A673 (cell line): ENCODE measurements at regions not wholly inside any gene's neighbourhood (a gene's known extent, or its start where the extent isn't known, plus 50 kb on each side); places are given as distances from the start of the nearest gene placed in this dataset.

Source experiments
- BruUV-seq: library from RNA; stranded (reverse); fragments of 400-500 nt; replicated peaks from 2 replicates; lab custom pipeline; 2021; lab: Mats Ljungman, UMichigan
- CTCF ChIA-PET: fragments of 300-600 bp; sonication (Branson Sonifier 250); formaldehyde crosslinking; loops from one replicate; lab custom pipeline; 2022; ENCODE audit warnings: antibody characterized with exemption; lab: Charles Lee
- POLR2A ChIA-PET: fragments of 300-600 bp; sonication (Branson Sonifier 250); formaldehyde crosslinking; loops from one replicate; lab custom pipeline; 2022; ENCODE audit warnings: antibody characterized with exemption; ENCODE audit not compliant: low non-redundant PET; lab: Charles Lee
- DNase-seq: peaks from one replicate; pipeline ENCODE4 v3.0.0-alpha.2; 2015; ENCODE audit warnings: low spot score
- H3K27ac ChIP-seq: fragments of 200-600 bp; sonication (generic); 2 replicates; pipeline ENCODE4 v1.5.1; 2016; ENCODE audit warnings: mixed run types, low read depth, mild to moderate bottlenecking, mixed read lengths, antibody characterized with exemption, low read length; ENCODE audit not compliant: poor library complexity, severe bottlenecking
- H3K27me3 ChIP-seq: fragments of 200-600 bp; sonication (generic); replicated peaks from 2 replicates; pipeline ENCODE4 v1.6.1; 2017; ENCODE audit warnings: mixed run types, low read depth, mild to moderate bottlenecking, mixed read lengths, antibody characterized with exemption, low read length; ENCODE audit not compliant: insufficient read depth, poor library complexity
- H3K36me3 ChIP-seq: fragments of 200-600 bp; sonication (generic); 2 replicates; pipeline ENCODE4 v1.6.1; 2016; ENCODE audit warnings: mixed run types, mild to moderate bottlenecking, mixed read lengths, antibody characterized with exemption, low read length; ENCODE audit not compliant: insufficient read depth, poor library complexity, severe bottlenecking
- H3K4me1 ChIP-seq: fragments of 200-600 bp; sonication (generic); 2 replicates; pipeline ENCODE4 v1.6.1; 2017; ENCODE audit warnings: mixed run types, mild to moderate bottlenecking, mixed read lengths, antibody characterized with exemption, low read length; ENCODE audit not compliant: insufficient read depth, poor library complexity, severe bottlenecking
- H3K4me3 ChIP-seq: fragments of 200-600 bp; sonication (generic); 2 replicates; pipeline ENCODE4 v1.5.1; 2016; ENCODE audit warnings: low read depth, mixed run types, mild to moderate bottlenecking, mixed read lengths, low read length; ENCODE audit not compliant: poor library complexity, severe bottlenecking
- H3K9me3 ChIP-seq: fragments of 200-600 bp; sonication (generic); 2 replicates; pipeline ENCODE4 v1.6.1; 2016; ENCODE audit warnings: mixed run types, low read depth, mild to moderate bottlenecking, mixed read lengths, antibody characterized with exemption, low read length; ENCODE audit not compliant: poor library complexity, severe bottlenecking
- EZH2 ChIP-seq: fragments of 200-600 bp; sonication (generic); IDR thresholded peaks from 2 replicates; pipeline ENCODE4 v1.6.1; 2017; ENCODE audit warnings: borderline replicate concordance, low read depth, mild to moderate bottlenecking, mixed read lengths, antibody characterized with exemption, low read length; ENCODE audit not compliant: poor library complexity, severe bottlenecking
- intact Hi-C: fragments of 100-400 bp; cut with micrococcal nuclease; formaldehyde crosslinking; loops from one replicate; pipeline ENCODE4 v1.10.0; 2022; ENCODE audit not compliant: unreplicated experiment
- TF ChIP-seq, protein P1 (sequence below): fragments of 300-800, 200-600 bp; sonication (generic); conservative IDR thresholded peaks from 2 replicates; pipeline ENCODE4 v1.5.1; 2017; ENCODE audit warnings: low read depth, mild to moderate bottlenecking, antibody characterized with exemption, low read length, moderate library complexity, mixed read lengths

DNA sequence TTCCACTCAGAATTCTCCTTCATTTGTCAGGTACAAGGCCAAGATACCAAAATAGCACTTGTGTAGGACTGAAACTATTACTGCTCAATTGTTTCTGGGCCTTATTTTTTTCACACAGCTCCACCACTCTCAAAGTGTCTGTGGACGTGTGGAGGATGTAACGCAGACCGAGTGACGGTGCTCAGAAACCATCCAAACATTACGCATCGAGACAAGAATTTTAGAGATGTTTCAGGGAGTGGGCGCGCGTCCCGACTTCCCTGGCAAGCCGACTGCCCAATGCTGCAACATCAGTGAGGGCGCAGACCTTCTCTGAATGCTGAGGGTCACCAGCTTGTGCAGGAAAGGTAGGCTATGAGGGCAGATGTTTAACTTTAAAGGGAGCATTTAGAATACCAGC is 108.4 kb downstream of the GATA6 start:
- no TSS peak for BruUV-seq

DNA sequence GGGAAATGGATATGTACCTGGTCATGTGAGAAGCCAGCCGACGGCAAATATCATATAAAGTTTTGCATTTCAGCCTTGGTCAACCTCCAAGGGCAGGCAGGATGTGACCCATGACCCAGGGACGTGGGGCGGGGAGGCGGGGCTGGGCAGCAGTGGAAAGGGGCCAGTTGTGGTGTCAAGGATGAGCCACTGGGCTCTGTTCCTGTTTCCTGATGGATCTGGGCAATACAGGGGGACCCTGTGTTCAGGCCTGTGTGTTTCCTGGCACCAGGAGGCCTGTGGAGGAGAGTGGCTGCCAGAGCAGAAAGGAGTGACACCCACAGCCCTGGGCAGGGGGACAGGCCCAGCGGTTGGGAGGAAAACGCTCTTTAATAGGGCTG is 106.9 kb downstream of the GATA6 start:
- no TSS peak for BruUV-seq
- Histone ChIP-seq H3K27ac (no peak overlapping the region), H3K4me1 (no peaks in the 10 kb centered on the region), H3K9me3 (no peaks in the 10 kb centered on the region), H3K27me3 (no peaks in the 10 kb centered on the region), H3K36me3 (no peaks in the 10 kb centered on the region), H3K4me3 (no peak overlapping the region)
- intact Hi-C loops: no loop called here
- TF ChIP-seq, protein P1, sequence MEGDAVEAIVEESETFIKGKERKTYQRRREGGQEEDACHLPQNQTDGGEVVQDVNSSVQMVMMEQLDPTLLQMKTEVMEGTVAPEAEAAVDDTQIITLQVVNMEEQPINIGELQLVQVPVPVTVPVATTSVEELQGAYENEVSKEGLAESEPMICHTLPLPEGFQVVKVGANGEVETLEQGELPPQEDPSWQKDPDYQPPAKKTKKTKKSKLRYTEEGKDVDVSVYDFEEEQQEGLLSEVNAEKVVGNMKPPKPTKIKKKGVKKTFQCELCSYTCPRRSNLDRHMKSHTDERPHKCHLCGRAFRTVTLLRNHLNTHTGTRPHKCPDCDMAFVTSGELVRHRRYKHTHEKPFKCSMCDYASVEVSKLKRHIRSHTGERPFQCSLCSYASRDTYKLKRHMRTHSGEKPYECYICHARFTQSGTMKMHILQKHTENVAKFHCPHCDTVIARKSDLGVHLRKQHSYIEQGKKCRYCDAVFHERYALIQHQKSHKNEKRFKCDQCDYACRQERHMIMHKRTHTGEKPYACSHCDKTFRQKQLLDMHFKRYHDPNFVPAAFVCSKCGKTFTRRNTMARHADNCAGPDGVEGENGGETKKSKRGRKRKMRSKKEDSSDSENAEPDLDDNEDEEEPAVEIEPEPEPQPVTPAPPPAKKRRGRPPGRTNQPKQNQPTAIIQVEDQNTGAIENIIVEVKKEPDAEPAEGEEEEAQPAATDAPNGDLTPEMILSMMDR: no peak
- TF ChIP-seq EZH2: no peak
- ChIA-PET POLR2A (no interaction called here), CTCF (no interaction called here)
- no peak for DNase-seq

More for the DNA sequence above, 108.4 kb downstream of the GATA6 start:
- intact Hi-C loops: no loop called here
- H3K36me3 ChIP-seq: no peaks in the 10 kb centered on the region
- TF ChIP-seq, protein P1: no peak
- TF ChIP-seq EZH2: no peak
- H3K27ac ChIP-seq: no peak overlapping the region
- H3K9me3 ChIP-seq: no peaks in the 10 kb centered on the region
- ChIA-PET POLR2A (no interaction called here), CTCF (no interaction called here)
- no peaks in the 10 kb centered on the region for H3K27me3 ChIP-seq
- no peaks in the 10 kb centered on the region for H3K4me1 ChIP-seq
- no peak for DNase-seq
- no peak overlapping the region for H3K4me3 ChIP-seq

DNA sequence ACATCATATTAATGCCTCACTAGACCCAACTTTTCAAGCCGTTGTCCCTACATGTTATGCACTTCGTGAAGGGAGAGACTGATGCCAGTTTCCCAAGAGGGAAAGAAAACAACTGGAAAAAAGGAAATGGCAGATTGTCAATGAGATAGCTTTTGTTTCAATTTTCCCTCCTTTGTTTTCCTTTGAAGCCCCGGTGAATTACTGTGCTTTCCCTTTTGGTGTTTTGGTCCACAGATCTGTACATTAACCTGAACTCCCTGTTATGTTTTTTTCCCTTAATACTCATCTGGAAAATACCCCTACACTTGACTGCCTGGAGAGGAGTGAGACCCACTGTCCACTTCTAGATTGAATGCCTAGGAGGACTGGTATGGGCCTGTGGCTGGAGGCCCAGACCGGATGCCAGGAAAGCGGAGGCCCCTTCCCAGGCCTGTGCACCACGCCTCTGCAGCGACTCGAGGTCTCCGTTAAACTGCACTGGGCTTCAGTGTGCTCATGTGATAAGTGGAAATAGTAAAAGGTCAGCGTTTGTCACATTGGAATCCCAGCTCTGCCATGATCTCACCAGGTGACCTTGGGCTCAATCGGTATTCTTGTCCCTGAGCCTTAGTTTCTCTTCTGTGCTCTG is 106.4 kb downstream of the GATA6 start:
- TF ChIP-seq EZH2: no peak
- H3K9me3 ChIP-seq: no peaks in the 10 kb centered on the region
- no peak overlapping the region for H3K27ac ChIP-seq
- no peaks in the 10 kb centered on the region for H3K36me3 ChIP-seq
- no peaks in the 10 kb centered on the region for H3K4me1 ChIP-seq
- intact Hi-C loops: no loop called here
- DNase-seq: no peak
- H3K27me3 ChIP-seq: no peaks in the 10 kb centered on the region
- CTCF ChIA-PET: no interaction called here
- POLR2A ChIA-PET: no interaction called here
- no TSS peak for BruUV-seq
- H3K4me3 ChIP-seq: no peak overlapping the region
